ENCODE measurements at regions not wholly inside any gene's neighbourhood (a gene's known extent, or its start where the extent isn't known, plus 50 kb on each side); places are given as distances from the start of the nearest gene placed in this dataset.
"Not testable (repeated sequence)": the region's sequence is repeated elsewhere in the genome, so short reads cannot be mapped to it uniquely, and the experiment has no call there.

DNA sequence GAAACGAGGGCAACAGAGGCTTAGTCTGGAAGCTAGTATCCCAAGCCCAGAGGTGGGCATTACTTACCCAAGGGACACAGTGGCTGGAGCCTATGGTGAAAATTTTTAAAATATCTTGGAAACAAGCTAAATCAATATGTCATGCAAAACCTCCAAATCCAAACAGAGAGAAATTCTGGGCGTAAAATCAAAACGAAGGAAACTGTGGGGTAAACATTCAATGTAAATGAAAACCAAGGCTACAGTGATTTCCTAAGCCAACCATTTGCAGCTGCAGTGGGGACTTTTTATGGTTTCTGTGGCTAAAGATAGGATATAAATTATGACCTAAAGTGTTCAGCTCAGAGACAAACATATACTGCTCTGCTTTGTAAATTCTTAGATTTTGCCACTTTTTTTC, 507.7 kb upstream of the DIAPH2 start:
- H3K9me3 ChIP-seq (ENCODE audit: insufficient read depth, low read length) = no peaks in the 10 kb centered on the region

DNA sequence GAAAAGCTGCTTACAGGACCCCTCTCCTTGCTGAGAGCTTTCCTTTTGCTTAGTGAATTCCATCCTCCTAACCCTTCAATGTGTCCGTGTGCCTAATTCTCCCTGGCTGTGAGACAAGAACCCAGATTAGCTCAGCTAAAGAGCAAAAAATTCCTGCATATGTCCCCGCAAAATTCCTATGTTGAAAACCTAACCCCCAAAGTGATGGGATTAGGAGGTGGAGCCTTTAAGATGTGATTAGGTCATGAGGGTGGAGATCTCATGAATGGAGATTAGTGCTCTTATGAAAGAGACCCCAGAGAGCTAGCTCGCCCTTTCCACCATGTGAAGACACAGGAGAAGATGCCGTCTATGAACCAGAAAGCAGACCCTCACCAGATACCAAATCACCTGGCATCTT, 503.0 kb upstream of the DIAPH2 start:
- H3K9me3 ChIP-seq (ENCODE audit: insufficient read depth, low read length) = no peaks in the 10 kb centered on the region
- H3K36me3 ChIP-seq (ENCODE audit: insufficient read depth, insufficient read length, low read length) = no peaks in the 10 kb centered on the region
- TF ChIP-seq SUZ12 (IDR thresholded peaks at IDR 0.05; ENCODE audit: extremely low read depth, insufficient read depth, insufficient read length) (no peak), ZNF274 (IDR thresholded peaks at IDR 0.05; ENCODE audit: low read depth, low read length) (no peak), YY1 (IDR thresholded peaks at IDR 0.05; ENCODE audit: insufficient read depth, insufficient read length) (no peak)
- H3K4me3 ChIP-seq (ENCODE audit: insufficient read length, low read depth) = no peak overlapping the region
- no peaks in the 10 kb centered on the region for H3K4me1 ChIP-seq (ENCODE audit: insufficient read depth, insufficient read length)
- DNase-seq (ENCODE audit: low read depth, low spot score) = peak; percentile 8
- H3K9ac ChIP-seq (ENCODE audit: insufficient read length, low read depth) = no peak overlapping the region
- H3K27me3 ChIP-seq (ENCODE audit: insufficient read depth, insufficient read length) = no peaks in the 10 kb centered on the region

More for the DNA sequence above, 507.7 kb upstream of the DIAPH2 start:
- Histone ChIP-seq H3K4me3 (ENCODE audit: insufficient read length, low read depth) (no peak overlapping the region), H3K27me3 (ENCODE audit: insufficient read depth, insufficient read length) (no peaks in the 10 kb centered on the region), H3K36me3 (ENCODE audit: insufficient read depth, insufficient read length, low read length) (no peaks in the 10 kb centered on the region), H3K9ac (ENCODE audit: insufficient read length, low read depth) (no peak overlapping the region), H3K4me1 (ENCODE audit: insufficient read depth, insufficient read length) (no peaks in the 10 kb centered on the region)
- no peak for DNase-seq (ENCODE audit: low read depth, low spot score)
- TF ChIP-seq ZNF274 (IDR thresholded peaks at IDR 0.05; ENCODE audit: low read depth, low read length) (no peak), YY1 (IDR thresholded peaks at IDR 0.05; ENCODE audit: insufficient read depth, insufficient read length) (no peak), SUZ12 (IDR thresholded peaks at IDR 0.05; ENCODE audit: extremely low read depth, insufficient read depth, insufficient read length) (no peak)

DNA sequence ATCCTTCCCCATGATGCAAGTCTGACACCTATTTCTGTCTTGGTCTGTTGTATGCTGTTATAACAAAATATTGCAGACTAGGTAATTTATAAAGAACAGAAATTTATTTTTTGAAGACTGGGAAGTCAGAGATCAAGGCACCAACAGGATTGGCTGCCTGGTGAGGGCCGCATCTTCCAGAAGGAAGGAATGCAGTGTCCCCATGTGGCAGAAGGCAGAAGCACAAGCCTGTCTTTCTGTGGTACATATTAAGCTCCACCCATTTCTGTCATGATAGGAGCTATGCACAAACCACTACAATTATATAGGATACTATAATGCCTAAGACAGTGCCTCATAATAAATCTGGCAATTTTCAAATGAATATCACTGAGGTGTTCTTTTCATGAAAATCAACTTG, 502.3 kb upstream of the DIAPH2 start:
- no peaks in the 10 kb centered on the region for H3K36me3 ChIP-seq (ENCODE audit: insufficient read depth, insufficient read length, low read length)
- H3K9ac ChIP-seq (ENCODE audit: insufficient read length, low read depth) = no peak overlapping the region
- no peaks in the 10 kb centered on the region for H3K4me1 ChIP-seq (ENCODE audit: insufficient read depth, insufficient read length)
- no peak for TF ChIP-seq YY1 (IDR thresholded peaks at IDR 0.05; ENCODE audit: insufficient read depth, insufficient read length)
- TF ChIP-seq ZNF274 (IDR thresholded peaks at IDR 0.05; ENCODE audit: low read depth, low read length) = no peak
- TF ChIP-seq SUZ12 (IDR thresholded peaks at IDR 0.05; ENCODE audit: extremely low read depth, insufficient read depth, insufficient read length) = no peak
- no peaks in the 10 kb centered on the region for H3K27me3 ChIP-seq (ENCODE audit: insufficient read depth, insufficient read length)
- no peaks in the 10 kb centered on the region for H3K9me3 ChIP-seq (ENCODE audit: insufficient read depth, low read length)
- H3K4me3 ChIP-seq (ENCODE audit: insufficient read length, low read depth) = no peak overlapping the region
- peak; percentile 13 for DNase-seq (ENCODE audit: low read depth, low spot score)

DNA sequence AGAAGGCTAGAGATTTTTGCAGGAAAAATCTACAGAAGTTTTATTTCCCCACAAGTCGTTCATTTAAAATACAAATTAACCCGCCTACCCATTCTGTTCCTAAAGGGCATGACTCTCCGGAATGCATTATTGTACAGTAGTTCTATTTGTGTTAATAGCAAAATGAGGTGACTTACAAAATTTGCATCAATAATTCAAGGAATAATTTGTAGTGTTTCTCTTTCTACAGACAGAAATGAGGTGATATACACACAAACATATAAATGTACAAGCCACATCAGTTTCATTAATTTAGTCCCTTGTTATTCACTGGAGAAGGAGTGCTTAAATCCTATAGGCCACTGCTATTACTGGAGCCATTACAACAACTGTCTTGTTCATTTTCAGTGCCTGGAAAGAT, 501.3 kb upstream of the DIAPH2 start:
- no peak overlapping the region for H3K9ac ChIP-seq (ENCODE audit: insufficient read length, low read depth)
- H3K27me3 ChIP-seq (ENCODE audit: insufficient read depth, insufficient read length) = no peaks in the 10 kb centered on the region
- H3K9me3 ChIP-seq (ENCODE audit: insufficient read depth, low read length) = no peaks in the 10 kb centered on the region
- TF ChIP-seq ZNF274 (IDR thresholded peaks at IDR 0.05; ENCODE audit: low read depth, low read length) (no peak), YY1 (IDR thresholded peaks at IDR 0.05; ENCODE audit: insufficient read depth, insufficient read length) (no peak), SUZ12 (IDR thresholded peaks at IDR 0.05; ENCODE audit: extremely low read depth, insufficient read depth, insufficient read length) (no peak)
- H3K36me3 ChIP-seq (ENCODE audit: insufficient read depth, insufficient read length, low read length) = no peaks in the 10 kb centered on the region
- H3K4me3 ChIP-seq (ENCODE audit: insufficient read length, low read depth) = no peak overlapping the region
- H3K4me1 ChIP-seq (ENCODE audit: insufficient read depth, insufficient read length) = no peaks in the 10 kb centered on the region
- DNase-seq (ENCODE audit: low read depth, low spot score) = no peak

DNA sequence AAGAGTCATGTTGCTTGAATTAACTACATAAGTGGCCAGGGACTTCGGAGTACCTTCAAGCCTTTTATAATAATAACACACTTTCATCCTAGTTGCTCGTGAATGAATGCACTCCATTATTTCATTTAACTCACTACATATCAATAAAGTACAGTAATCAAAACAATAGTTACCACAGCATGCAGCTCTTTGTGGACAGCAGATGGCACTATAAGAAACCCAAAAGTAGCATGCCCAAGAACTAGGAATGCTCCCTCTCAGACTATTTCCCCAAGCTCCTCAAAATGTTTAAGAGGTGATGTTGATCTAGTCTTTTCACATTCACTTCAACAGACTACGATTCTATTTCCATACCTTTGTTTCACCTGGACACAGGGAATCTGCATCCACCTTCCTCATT, 500.8 kb upstream of the DIAPH2 start:
- H3K27me3 ChIP-seq (ENCODE audit: insufficient read depth, insufficient read length) = no peaks in the 10 kb centered on the region
- H3K9ac ChIP-seq (ENCODE audit: insufficient read length, low read depth) = no peak overlapping the region
- no peak overlapping the region for H3K4me3 ChIP-seq (ENCODE audit: insufficient read length, low read depth)
- no peak for DNase-seq (ENCODE audit: low read depth, low spot score)
- no peaks in the 10 kb centered on the region for H3K9me3 ChIP-seq (ENCODE audit: insufficient read depth, low read length)
- no peaks in the 10 kb centered on the region for H3K4me1 ChIP-seq (ENCODE audit: insufficient read depth, insufficient read length)
- TF ChIP-seq ZNF274 (IDR thresholded peaks at IDR 0.05; ENCODE audit: low read depth, low read length) = no peak
- no peak for TF ChIP-seq SUZ12 (IDR thresholded peaks at IDR 0.05; ENCODE audit: extremely low read depth, insufficient read depth, insufficient read length)
- no peak for TF ChIP-seq YY1 (IDR thresholded peaks at IDR 0.05; ENCODE audit: insufficient read depth, insufficient read length)
- no peaks in the 10 kb centered on the region for H3K36me3 ChIP-seq (ENCODE audit: insufficient read depth, insufficient read length, low read length)

DNA sequence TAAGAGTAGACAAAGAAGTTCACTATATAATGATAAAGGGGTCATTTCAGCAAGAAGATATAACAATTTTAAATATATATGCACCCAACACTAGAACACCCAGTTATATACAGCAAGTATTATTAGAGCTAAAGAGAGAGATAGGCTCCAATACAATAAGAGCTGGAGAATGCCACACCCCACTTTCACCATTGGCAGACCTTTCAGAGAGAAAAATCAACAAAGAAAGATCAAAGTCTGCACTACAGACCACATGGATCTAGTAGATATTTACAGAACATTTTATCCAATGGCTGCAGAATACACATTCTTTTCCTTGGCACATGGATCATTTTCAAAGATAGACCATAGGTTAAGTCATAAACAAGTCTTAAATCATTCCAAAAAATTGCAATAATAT, 479.7 kb upstream of the DIAPH2 start:
- TF ChIP-seq YY1 (IDR thresholded peaks at IDR 0.05; ENCODE audit: insufficient read depth, insufficient read length) (no peak), ZNF274 (IDR thresholded peaks at IDR 0.05; ENCODE audit: low read depth, low read length) (no peak), SUZ12 (IDR thresholded peaks at IDR 0.05; ENCODE audit: extremely low read depth, insufficient read depth, insufficient read length) (no peak)
- Histone ChIP-seq H3K27me3 (ENCODE audit: insufficient read depth, insufficient read length) (no peaks in the 10 kb centered on the region), H3K4me1 (ENCODE audit: insufficient read depth, insufficient read length) (no peaks in the 10 kb centered on the region), H3K4me3 (ENCODE audit: insufficient read length, low read depth) (no peak overlapping the region), H3K36me3 (ENCODE audit: insufficient read depth, insufficient read length, low read length) (no peaks in the 10 kb centered on the region), H3K9ac (ENCODE audit: insufficient read length, low read depth) (no peak overlapping the region), H3K9me3 (ENCODE audit: insufficient read depth, low read length) (no peaks in the 10 kb centered on the region)
- no peak for DNase-seq (ENCODE audit: low read depth, low spot score)

DNA sequence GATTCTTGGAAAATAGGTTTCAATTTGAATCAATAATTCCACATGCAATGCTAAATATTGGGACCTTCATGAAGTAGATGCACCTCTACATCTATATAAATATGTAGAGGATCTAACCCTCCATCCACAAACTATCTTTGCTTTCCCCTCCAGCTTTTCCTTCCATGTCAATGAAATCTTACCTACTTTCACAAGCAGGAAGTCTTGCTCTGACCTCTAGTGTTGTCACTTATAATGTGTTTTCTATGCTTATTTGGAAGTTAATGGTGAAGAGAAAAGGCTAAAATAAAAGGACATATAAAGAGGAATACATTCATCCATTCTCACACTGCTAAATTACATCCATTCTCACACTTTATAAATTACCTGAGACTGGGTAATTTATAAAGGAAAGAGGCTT, 472.7 kb upstream of the DIAPH2 start:
- Histone ChIP-seq H3K4me1 (ENCODE audit: insufficient read depth, insufficient read length) (no peaks in the 10 kb centered on the region), H3K9ac (ENCODE audit: insufficient read length, low read depth) (no peak overlapping the region), H3K27me3 (ENCODE audit: insufficient read depth, insufficient read length) (no peaks in the 10 kb centered on the region), H3K36me3 (ENCODE audit: insufficient read depth, insufficient read length, low read length) (no peaks in the 10 kb centered on the region), H3K4me3 (ENCODE audit: insufficient read length, low read depth) (no peak overlapping the region), H3K9me3 (ENCODE audit: insufficient read depth, low read length) (peaks cover 6% of the 10 kb centered on the region; the same call in 1 of the 2 replicates)
- no peak for TF ChIP-seq ZNF274 (IDR thresholded peaks at IDR 0.05; ENCODE audit: low read depth, low read length)
- no peak for DNase-seq (ENCODE audit: low read depth, low spot score)

DNA sequence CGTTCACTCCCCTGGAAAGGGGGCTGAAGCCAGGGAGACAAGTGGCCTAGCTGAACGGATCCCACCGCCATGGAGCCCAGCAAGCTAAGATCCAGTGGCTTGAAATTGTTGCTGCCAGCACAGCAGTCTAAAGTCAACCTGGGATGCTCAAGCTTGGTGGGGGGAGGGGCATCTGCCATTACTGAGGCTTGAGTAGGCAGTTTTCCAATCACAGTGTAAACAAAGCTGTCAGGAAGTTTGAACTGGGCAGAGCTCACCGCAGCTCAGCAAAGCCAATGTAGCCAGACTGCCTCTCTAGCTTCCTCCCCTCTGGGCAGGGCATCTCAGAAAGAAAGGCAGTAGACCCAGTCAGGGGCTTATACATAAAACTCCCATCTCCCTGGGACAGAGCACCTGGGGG, 470.0 kb upstream of the DIAPH2 start:
- H3K9me3 ChIP-seq (ENCODE audit: insufficient read depth, low read length); H3K4me1 ChIP-seq (ENCODE audit: insufficient read depth, insufficient read length); H3K27me3 ChIP-seq (ENCODE audit: insufficient read depth, insufficient read length); H3K36me3 ChIP-seq (ENCODE audit: insufficient read depth, insufficient read length, low read length); H3K9ac ChIP-seq (ENCODE audit: insufficient read length, low read depth); DNase-seq (ENCODE audit: low read depth, low spot score); H3K4me3 ChIP-seq (ENCODE audit: insufficient read length, low read depth): not testable (repeated sequence)

All from NT2/D1 (cell line).